SU-DHL-6 (cell line): ENCODE measurements at regions not wholly inside any gene's neighbourhood (a gene's known extent, or its start where the extent isn't known, plus 50 kb on each side); places are given as distances from the start of the nearest gene placed in this dataset.

Source experiments
- H2AFZ ChIP-seq: fragments of 200-600 bp; sonication (generic); 2 replicates; pipeline ENCODE4 v1.6.1; 2014; ENCODE audit warnings: low read depth, mild to moderate bottlenecking, moderate library complexity, mixed read lengths, antibody characterized with exemption, low read length; ENCODE audit not compliant: severe bottlenecking
- H3F3A ChIP-seq: fragments of 200-600 bp; shearing (Covaris generic); 2 replicates; pipeline ENCODE4 v1.6.0; 2016; ENCODE audit warnings: antibody characterized with exemption, mild to moderate bottlenecking; ENCODE audit not compliant: insufficient read depth
- H3K27ac ChIP-seq: fragments of 200-600 bp; sonication (generic); 2 replicates; pipeline ENCODE4 v1.5.1; 2016; ENCODE audit warnings: low read depth, mild to moderate bottlenecking, low read length, moderate library complexity, mixed read lengths
- H3K27me3 ChIP-seq: fragments of 200-600 bp; sonication (generic), shearing (Covaris generic); 2 replicates; pipeline ENCODE4 v1.6.0; 2014; ENCODE audit warnings: mild to moderate bottlenecking, low read length
- H3K36me3 ChIP-seq: fragments of 200-600 bp; sonication (generic); 2 replicates; pipeline ENCODE4 v1.6.1; 2014; ENCODE audit warnings: mild to moderate bottlenecking, low read length, mixed read lengths
- H3K4me2 ChIP-seq: fragments of 300-600, 200-600 bp; shearing (Covaris generic), sonication (generic); 2 replicates; pipeline ENCODE4 v1.6.0; 2014; ENCODE audit warnings: low read length, low read depth, mild to moderate bottlenecking; ENCODE audit not compliant: poor library complexity, severe bottlenecking
- H3K4me3 ChIP-seq: fragments of 200-600 bp; sonication (generic); 2 replicates; pipeline ENCODE4 v1.5.1; 2014; ENCODE audit warnings: antibody characterized with exemption, low read length, mild to moderate bottlenecking, mixed read lengths; ENCODE audit not compliant: insufficient read depth, poor library complexity, severe bottlenecking
- H3K79me2 ChIP-seq: fragments of 200-600 bp; sonication (generic); 2 replicates; pipeline ENCODE4 v1.6.1; 2014; ENCODE audit warnings: mild to moderate bottlenecking, low read length, moderate library complexity; ENCODE audit not compliant: insufficient read depth
- H3K9ac ChIP-seq: fragments of 200-600 bp; sonication (generic); 2 replicates; pipeline ENCODE4 v1.7.0; 2014; ENCODE audit warnings: mild to moderate bottlenecking, low read length
- H3K9me2 ChIP-seq: fragments of 200-600 bp; sonication (generic); replicated peaks from 2 replicates; pipeline ENCODE4 v1.6.1; 2014; ENCODE audit warnings: low read length; ENCODE audit not compliant: insufficient read depth
- H3K9me3 ChIP-seq: fragments of 200-600 bp; sonication (generic); 2 replicates; pipeline ENCODE4 v1.6.1; 2014; ENCODE audit warnings: low read length, mixed read lengths; ENCODE audit not compliant: insufficient read depth
- H4K20me1 ChIP-seq: fragments of 200-600 bp; sonication (generic); 2 replicates; pipeline ENCODE4 v1.6.1; 2014; ENCODE audit warnings: low read depth, mild to moderate bottlenecking, antibody characterized with exemption, low read length, moderate library complexity, mixed read lengths
- CTCF ChIP-seq: fragments of 200-600 bp; sonication (generic); IDR thresholded peaks from one replicate; pipeline ENCODE4 v1.5.1; 2017; ENCODE audit warnings: antibody characterized with exemption, mild to moderate bottlenecking, low read length, moderate library complexity; ENCODE audit not compliant: insufficient read depth, poor library complexity, severe bottlenecking
- EZH2phosphoT487 ChIP-seq: fragments of 200-600 bp; sonication (generic), shearing (Covaris generic); conservative IDR thresholded peaks from 2 replicates; pipeline ENCODE4 v1.6.1; 2018; ENCODE audit warnings: mild to moderate bottlenecking, antibody characterized with exemption, low read length, moderate library complexity, mixed read lengths

GRCh38 chr2:160584972-160585494 lies 91.4 kb upstream of the RBMS1 start:
- Histone ChIP-seq H3K9ac (no peak overlapping the region), H3K27me3 (no peaks in the 10 kb centered on the region), H3K4me2 (no peak overlapping the region), H4K20me1 (no peaks in the 10 kb centered on the region), H3K27ac (no peak overlapping the region), H3K9me2 (no peaks in the 10 kb centered on the region), H2AFZ (no peak overlapping the region), H3F3A (no peaks in the 10 kb centered on the region), H3K4me3 (no peak overlapping the region), H3K9me3 (no peaks in the 10 kb centered on the region), H3K36me3 (no peaks in the 10 kb centered on the region), H3K79me2 (no peaks in the 10 kb centered on the region)
- TF ChIP-seq CTCF (no peak), EZH2phosphoT487 (no peak)

- Histone ChIP-seq H3K4me3 (no peak overlapping the region), H3K27me3 (no peaks in the 10 kb centered on the region), H3K79me2 (no peaks in the 10 kb centered on the region), H3K9ac (no peak overlapping the region), H3K36me3 (no peaks in the 10 kb centered on the region), H3K9me2 (0 out of 2 replicates have a peak, but pooled peaks cover 3% of the 10 kb centered on the region), H2AFZ (no peak overlapping the region), H4K20me1 (no peaks in the 10 kb centered on the region), H3K27ac (no peak overlapping the region), H3K9me3 (no peaks in the 10 kb centered on the region), H3F3A (no peaks in the 10 kb centered on the region), H3K4me2 (no peak overlapping the region)
- TF ChIP-seq CTCF (no peak), EZH2phosphoT487 (no peak)
Measured at GRCh38 chr2:160590664-160591063, 97.1 kb upstream of the RBMS1 start.

- Histone ChIP-seq H3K79me2 (no peaks in the 10 kb centered on the region), H3K36me3 (no peaks in the 10 kb centered on the region), H3K9me2 (0 out of 2 replicates have a peak, but pooled peaks cover 3% of the 10 kb centered on the region), H3K4me3 (no peak overlapping the region), H3K9ac (no peak overlapping the region), H3K27me3 (no peaks in the 10 kb centered on the region), H2AFZ (no peak overlapping the region), H3K9me3 (no peaks in the 10 kb centered on the region), H3K4me2 (no peak overlapping the region), H4K20me1 (no peaks in the 10 kb centered on the region), H3K27ac (no peak overlapping the region), H3F3A (no peaks in the 10 kb centered on the region)
- TF ChIP-seq EZH2phosphoT487: no peak
- no peak for TF ChIP-seq CTCF
Measured at GRCh38 chr2:160592401-160592800, 98.8 kb upstream of the RBMS1 start.
